NT2/D1 (cell line): ENCODE measurements at regions not wholly inside any gene's neighbourhood (a gene's known extent, or its start where the extent isn't known, plus 50 kb on each side); places are given as distances from the start of the nearest gene placed in this dataset.

ENCODE experiments used
- SUZ12 ChIP-seq: IDR thresholded peaks from 2 replicates; pipeline ENCODE4 v1.6.1; 2011; ENCODE audit not compliant: insufficient read length, insufficient read depth; ENCODE audit errors: extremely low read depth
- YY1 ChIP-seq: IDR thresholded peaks from 2 replicates; pipeline ENCODE4 v1.6.1; 2011; ENCODE audit not compliant: insufficient read length, insufficient read depth
- ZNF274 ChIP-seq: IDR thresholded peaks from 2 replicates; pipeline ENCODE4 v1.6.1; 2011; ENCODE audit warnings: mild to moderate bottlenecking, low read depth, low read length

DNA sequence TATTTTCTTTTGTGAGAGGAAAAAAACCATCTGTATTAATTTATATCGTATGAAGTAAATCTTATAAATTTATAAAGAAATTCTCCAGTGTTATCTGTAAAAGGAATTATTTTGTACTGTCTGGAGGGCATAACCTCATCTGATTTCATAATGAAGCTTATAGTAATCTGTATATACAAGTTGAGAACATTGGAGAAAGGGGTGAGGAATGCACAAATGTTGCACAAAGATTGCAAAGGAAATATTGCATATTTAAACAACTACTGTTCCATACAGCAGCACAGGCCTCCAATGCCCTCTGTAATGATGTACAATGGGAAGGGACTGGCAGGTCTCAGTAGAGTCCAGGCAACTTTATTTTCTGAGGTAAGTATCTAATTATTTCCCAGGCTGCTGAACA lies 50.8 kb upstream of the KCNJ16 start:
- no peak for TF ChIP-seq YY1
- TF ChIP-seq ZNF274: no peak
- no peak for TF ChIP-seq SUZ12
